22Rv1 (cell line): ENCODE measurements at regions not wholly inside any gene's neighbourhood (a gene's known extent, or its start where the extent isn't known, plus 50 kb on each side); places are given as distances from the start of the nearest gene placed in this dataset.
"Not testable (repeated sequence)": the region's sequence is repeated elsewhere in the genome, so short reads cannot be mapped to it uniquely, and the experiment has no call there.

ENCODE experiments used
- H3K27ac ChIP-seq: fragments of 450-650 bp; 2 replicates; pipeline ENCODE4 v1.5.1; 2017
- CTCF ChIP-seq: fragments of 450-650 bp; IDR thresholded peaks from 2 replicates; pipeline ENCODE4 v1.5.1; 2017; ENCODE audit warnings: mild to moderate bottlenecking
- ZFX ChIP-seq: fragments of 450-650 bp; IDR thresholded peaks from 2 replicates; pipeline ENCODE4 v1.6.1; 2017; ENCODE audit warnings: antibody characterized with exemption, borderline replicate concordance

- H3K27ac ChIP-seq = no peak overlapping the region
- no peak for TF ChIP-seq ZFX
- TF ChIP-seq CTCF = no peak
These were observed 533.9 kb upstream of the NUDT12 start for GRCh38 chr5:104096451-104096850.

- no peak overlapping the region for H3K27ac ChIP-seq
- TF ChIP-seq CTCF (no peak), ZFX (no peak)
These were observed 532.9 kb upstream of the NUDT12 start for GRCh38 chr5:104095527-104095926.

GRCh38 chr5:104088876-104089778 is 526.5 kb upstream of the NUDT12 start:
- TF ChIP-seq ZFX (no peak), CTCF (no peak)
- no peak overlapping the region for H3K27ac ChIP-seq

- TF ChIP-seq ZFX = no peak
- TF ChIP-seq CTCF = no peak
- no peak overlapping the region for H3K27ac ChIP-seq
These were observed 522.3 kb upstream of the NUDT12 start for GRCh38 chr5:104084896-104085295.

- TF ChIP-seq ZFX (no peak), CTCF (no peak)
These were observed 520.2 kb upstream of the NUDT12 start for GRCh38 chr5:104082754-104083153.

GRCh38 chr5:104081232-104081631 is 518.6 kb upstream of the NUDT12 start:
- no peak for TF ChIP-seq CTCF
- TF ChIP-seq ZFX = no peak
- no peak overlapping the region for H3K27ac ChIP-seq

More at GRCh38 chr5:104082754-104083153, 520.2 kb upstream of the NUDT12 start:
- H3K27ac ChIP-seq = no peak overlapping the region

GRCh38 chr5:104080646-104081175 is 518.1 kb upstream of the NUDT12 start:
- TF ChIP-seq ZFX (no peak), CTCF (no peak)
- H3K27ac ChIP-seq = no peak overlapping the region

- not testable (repeated sequence) for H3K27ac ChIP-seq
These were observed 517.5 kb upstream of the NUDT12 start for GRCh38 chr5:104079861-104080645.
